ENCODE measurements at regions not wholly inside any gene's neighbourhood (a gene's known extent, or its start where the extent isn't known, plus 50 kb on each side); places are given as distances from the start of the nearest gene placed in this dataset.

DNA sequence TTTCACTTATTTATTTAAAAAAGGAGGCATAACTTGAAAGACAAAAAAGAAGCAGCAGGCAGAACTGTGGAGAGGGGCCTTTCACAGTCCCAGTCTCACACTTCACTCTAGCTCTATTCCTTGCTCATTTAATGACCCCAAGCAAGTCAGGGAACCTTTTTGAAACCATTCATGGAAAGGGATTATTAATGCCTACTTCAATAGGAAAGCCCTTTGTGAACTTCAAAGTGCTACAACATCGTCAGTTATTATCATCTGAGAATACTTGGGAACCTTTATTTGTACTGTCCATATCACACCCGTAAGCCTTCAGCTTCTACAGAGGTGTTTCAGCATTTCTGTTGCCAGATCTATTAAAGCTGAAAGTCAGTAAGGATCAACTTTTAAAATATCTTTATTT lies 320.2 kb downstream of the TMEM161B start:
- Mint-ChIP-seq H3K27me3 (peaks cover 9% of the 10 kb centered on the region), H3K27ac (no peak overlapping the region), H3K4me1 (no peaks in the 10 kb centered on the region), H3K9me3 (no peaks in the 10 kb centered on the region), H3K4me3 (no peak overlapping the region), H3K36me3 (no peaks in the 10 kb centered on the region)
- DNase-seq: no peak

DNA sequence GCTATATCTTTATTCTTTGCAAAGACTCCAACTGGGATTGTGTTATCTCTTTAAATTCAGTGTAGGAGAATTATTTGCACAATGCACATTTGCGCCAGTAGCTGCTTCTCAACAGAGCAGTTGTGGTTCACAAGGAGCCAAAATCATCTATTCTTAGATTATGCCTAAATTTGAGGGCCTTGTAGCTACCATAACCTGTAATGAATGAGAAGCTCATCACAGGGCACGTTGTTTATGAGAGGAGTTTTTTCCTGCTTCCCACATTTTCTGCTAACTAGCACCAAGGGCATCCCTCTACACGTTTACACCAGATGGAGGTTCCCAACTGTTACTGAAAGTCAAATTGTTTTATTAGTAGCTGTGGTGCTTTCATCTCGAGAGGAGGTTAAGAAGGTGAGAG lies 322.4 kb downstream of the TMEM161B start:
- Mint-ChIP-seq H3K36me3 (no peaks in the 10 kb centered on the region), H3K9me3 (no peaks in the 10 kb centered on the region), H3K4me1 (no peaks in the 10 kb centered on the region), H3K4me3 (no peak overlapping the region), H3K27me3 (peaks cover 9% of the 10 kb centered on the region), H3K27ac (no peak overlapping the region)
- DNase-seq: no peak

DNA sequence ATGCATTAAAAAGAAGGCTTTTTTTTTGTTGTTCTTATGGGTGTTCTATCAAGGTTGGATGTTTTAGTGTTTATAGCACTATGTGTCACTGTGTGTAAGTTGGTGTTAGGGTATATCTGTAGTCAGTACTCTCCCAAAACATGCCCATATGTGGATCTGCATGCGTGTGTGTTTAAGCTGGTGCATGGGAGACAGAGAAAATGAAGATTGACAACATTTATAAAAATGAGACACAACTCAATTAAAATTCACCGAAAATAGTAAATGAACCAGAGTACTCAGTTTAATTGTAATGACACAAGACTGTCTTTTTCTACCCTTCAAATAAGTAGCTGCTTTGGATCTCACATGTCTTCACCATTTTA lies 323.4 kb downstream of the TMEM161B start:
- H3K9me3 Mint-ChIP-seq: peaks cover 1% of the 10 kb centered on the region
- no peaks in the 10 kb centered on the region for H3K36me3 Mint-ChIP-seq

DNA sequence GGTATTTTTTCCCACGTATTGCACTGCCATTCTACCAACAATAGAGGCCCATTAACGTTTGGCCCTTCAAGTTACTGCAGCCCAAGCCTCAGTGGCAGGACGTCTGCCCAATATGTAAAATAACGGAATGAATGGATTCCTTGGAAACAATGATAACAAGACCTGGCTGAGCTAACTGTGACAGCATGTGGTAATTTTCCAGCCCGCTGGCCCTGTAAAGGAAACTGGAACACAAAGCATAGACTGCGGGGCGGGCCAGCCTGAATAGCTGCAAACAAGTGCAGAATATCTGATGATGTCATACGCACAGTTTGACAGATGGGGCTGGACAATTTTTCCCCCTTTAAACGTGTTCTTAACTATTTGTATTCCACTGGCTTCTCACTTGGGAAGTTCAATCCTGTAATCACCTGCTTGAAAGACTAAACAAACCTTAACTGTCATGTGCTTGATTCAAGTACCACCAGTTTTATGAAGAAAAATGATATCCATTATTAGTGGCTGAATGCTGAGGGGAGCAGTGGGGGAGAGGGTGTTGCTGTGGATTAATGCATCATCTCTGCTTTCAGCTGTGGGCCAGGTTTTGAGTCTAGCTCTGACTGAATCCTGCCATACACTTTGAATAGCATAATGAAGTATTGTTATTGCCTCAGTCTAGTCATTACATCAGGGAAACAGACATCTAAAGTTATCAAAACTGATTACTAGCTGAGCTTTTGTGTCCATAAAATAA lies 323.9 kb downstream of the TMEM161B start:
- DNase-seq: no peak
- no peaks in the 10 kb centered on the region for H3K36me3 Mint-ChIP-seq
- peaks cover 9% of the 10 kb centered on the region for H3K27me3 Mint-ChIP-seq
- peaks cover 1% of the 10 kb centered on the region for H3K9me3 Mint-ChIP-seq
- no peak overlapping the region for H3K27ac Mint-ChIP-seq
- H3K4me1 Mint-ChIP-seq: no peaks in the 10 kb centered on the region
- no peak overlapping the region for H3K4me3 Mint-ChIP-seq

More for the DNA sequence above, 323.4 kb downstream of the TMEM161B start:
- H3K27me3 Mint-ChIP-seq: peaks cover 9% of the 10 kb centered on the region
- H3K4me1 Mint-ChIP-seq: no peaks in the 10 kb centered on the region
- DNase-seq: no peak
- no peak overlapping the region for H3K4me3 Mint-ChIP-seq
- H3K27ac Mint-ChIP-seq: no peak overlapping the region

DNA sequence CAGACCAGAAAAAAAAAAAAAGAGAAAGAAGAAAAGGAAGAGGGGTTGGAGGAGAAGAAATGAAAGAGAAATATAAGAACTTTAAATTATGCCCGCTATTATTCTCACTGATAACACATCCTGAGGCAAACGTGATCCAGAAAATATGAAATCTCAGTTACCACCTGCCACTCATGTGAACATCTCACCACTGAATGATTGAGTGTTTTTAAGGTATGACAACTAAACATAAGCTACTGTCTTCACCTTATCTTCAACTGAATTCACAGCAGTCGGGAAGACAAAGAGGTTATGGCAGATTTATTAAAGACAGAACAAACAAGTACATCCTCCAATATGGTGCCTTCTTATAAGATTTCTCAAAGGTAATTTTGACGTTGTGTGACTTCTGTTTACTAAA lies 327.9 kb downstream of the TMEM161B start:
- H3K4me1 Mint-ChIP-seq: no peaks in the 10 kb centered on the region

DNA sequence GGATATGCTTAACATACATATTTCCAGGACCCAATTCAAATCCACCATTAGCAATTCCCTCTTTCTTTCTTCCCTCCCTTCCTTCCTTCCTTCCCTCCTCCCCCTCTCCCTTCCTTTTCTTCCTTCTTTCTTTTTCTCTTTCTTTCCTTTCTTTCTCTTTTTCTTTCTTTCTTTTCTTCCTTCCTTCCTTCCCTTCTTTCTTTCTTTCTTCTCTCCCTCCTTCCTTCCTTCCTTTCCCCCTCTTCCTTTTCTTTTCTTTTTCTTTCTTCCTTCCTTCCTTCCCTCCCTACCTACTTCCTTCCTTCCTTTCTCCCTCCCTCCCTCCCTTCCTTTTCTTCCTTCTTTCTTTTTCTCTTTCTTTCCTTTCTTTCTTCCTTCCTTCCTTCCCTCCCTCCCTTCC lies 332.0 kb downstream of the TMEM161B start:
- Mint-ChIP-seq H3K4me3 (no peak overlapping the region), H3K27ac (no peak overlapping the region), H3K36me3 (no peaks in the 10 kb centered on the region), H3K27me3 (no peaks in the 10 kb centered on the region), H3K4me1 (no peaks in the 10 kb centered on the region), H3K9me3 (peaks cover 1% of the 10 kb centered on the region)
- no peak for DNase-seq

More for the DNA sequence above, 327.9 kb downstream of the TMEM161B start:
- no peak overlapping the region for H3K27ac Mint-ChIP-seq
- no peak overlapping the region for H3K4me3 Mint-ChIP-seq
- DNase-seq: no peak
- no peaks in the 10 kb centered on the region for H3K36me3 Mint-ChIP-seq
- peaks cover 1% of the 10 kb centered on the region for H3K9me3 Mint-ChIP-seq
- H3K27me3 Mint-ChIP-seq: peaks cover 9% of the 10 kb centered on the region

DNA sequence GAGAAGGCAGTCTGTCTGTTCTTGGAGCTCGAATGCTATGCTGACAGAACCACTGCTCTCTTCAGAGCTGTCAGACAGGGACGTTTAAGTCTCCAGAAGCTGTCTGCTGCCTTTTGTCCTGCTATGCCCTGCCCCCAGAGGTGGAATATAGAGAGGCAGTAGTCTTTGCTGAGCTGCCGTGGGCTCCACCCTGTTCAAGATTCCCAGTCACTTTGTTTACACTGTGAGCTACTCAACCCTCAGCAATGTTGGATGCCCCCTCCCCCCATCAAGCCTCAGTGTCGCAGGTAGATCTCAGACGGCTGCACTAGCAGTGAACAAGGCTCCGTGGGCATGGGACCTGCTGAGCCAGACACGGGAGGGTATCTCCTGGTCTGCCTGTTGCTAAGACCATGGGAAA lies 344.2 kb downstream of the TMEM161B start:
- DNase-seq: no peak
- Mint-ChIP-seq H3K4me1 (no peaks in the 10 kb centered on the region), H3K9me3 (peaks cover 10% of the 10 kb centered on the region), H3K36me3 (no peaks in the 10 kb centered on the region), H3K27me3 (peaks cover 3% of the 10 kb centered on the region), H3K4me3 (no peak overlapping the region), H3K27ac (no peak overlapping the region)

DNA sequence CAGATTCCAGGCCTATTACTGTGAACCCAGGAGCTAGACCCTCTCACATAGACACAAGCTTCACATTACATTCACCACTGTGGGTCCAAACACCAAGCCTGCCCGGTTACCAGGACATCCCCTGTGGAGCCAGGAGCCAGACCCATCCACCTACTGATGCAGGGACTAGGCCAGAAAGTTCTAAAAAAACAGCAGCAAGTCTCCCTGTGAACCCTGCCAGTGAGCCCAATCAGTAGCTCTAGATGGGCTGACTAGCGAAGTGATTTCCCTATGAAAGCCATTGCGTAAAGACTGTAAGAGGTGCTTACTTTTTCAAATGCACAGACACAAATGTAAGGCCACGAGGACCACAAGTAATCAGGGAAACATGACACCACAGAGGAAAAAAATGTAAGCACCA lies 352.3 kb downstream of the TMEM161B start:
- no peaks in the 10 kb centered on the region for H3K27me3 Mint-ChIP-seq
- no peaks in the 10 kb centered on the region for H3K4me1 Mint-ChIP-seq
- H3K27ac Mint-ChIP-seq: no peak overlapping the region
- no peak for DNase-seq
- peaks cover 14% of the 10 kb centered on the region for H3K9me3 Mint-ChIP-seq
- H3K4me3 Mint-ChIP-seq: no peak overlapping the region
- no peaks in the 10 kb centered on the region for H3K36me3 Mint-ChIP-seq

DNA sequence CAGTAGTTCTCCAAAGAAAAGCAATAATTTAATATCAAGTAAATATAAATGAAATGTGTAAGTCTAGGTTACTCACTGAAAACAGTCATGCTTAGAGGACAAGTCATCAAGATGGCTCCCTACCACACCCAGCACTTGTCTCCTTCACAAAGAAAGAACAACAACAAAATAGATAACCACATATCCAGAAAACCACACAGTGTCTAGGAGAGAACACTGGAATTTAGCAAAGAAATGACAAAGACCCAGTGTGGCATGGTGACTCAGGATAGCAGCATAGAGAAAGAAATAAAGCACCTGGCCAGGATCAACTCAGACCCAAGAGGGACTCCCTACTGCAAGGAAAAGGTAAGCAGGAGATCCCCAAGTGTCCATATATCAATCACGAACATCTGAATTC lies 356.2 kb downstream of the TMEM161B start:
- H3K27ac Mint-ChIP-seq: no peak overlapping the region
- H3K27me3 Mint-ChIP-seq: no peaks in the 10 kb centered on the region
- peaks cover 5% of the 10 kb centered on the region for H3K9me3 Mint-ChIP-seq
- no peak for DNase-seq
- H3K4me1 Mint-ChIP-seq: no peaks in the 10 kb centered on the region
- no peak overlapping the region for H3K4me3 Mint-ChIP-seq
- H3K36me3 Mint-ChIP-seq: no peaks in the 10 kb centered on the region

DNA sequence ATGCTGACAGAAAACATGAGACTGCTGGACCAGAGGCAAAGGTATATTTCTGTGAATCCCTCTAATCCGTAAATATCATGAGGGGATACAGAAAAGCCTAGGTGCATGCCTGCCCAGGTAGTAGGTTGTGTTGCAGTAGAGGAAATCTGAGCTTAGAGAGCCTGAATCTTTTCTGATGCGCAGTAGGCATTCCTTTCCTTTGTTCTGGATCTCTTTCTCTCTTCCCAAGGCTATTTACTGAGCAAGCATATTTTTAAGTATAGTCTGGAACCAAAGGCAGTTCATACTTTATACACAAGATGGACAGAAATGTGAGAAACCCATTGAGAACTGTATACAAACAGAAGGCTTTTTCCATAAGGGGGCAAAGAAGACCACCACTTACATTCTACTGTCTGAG lies 359.3 kb downstream of the TMEM161B start:
- no peaks in the 10 kb centered on the region for H3K4me1 Mint-ChIP-seq

DNA sequence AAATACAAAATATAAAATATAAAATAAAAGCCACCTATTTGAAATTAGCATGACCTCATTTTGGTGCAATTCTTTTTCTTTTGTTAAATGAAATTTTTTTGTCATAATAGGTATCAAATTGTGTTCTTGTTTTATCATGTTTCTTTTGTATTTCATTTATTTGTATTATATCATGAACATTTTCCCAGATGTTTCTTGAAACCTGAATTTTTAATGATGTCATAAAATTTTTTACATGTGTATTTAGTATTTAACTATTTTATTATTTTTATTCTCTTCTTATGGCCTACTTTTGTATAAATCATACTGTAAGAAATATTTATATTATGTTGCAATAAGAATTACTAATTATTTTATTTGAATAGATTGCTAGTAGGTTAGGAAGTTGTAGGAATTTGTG lies 361.7 kb downstream of the TMEM161B start:
- no peak overlapping the region for H3K4me3 Mint-ChIP-seq
- no peak overlapping the region for H3K27ac Mint-ChIP-seq
- H3K9me3 Mint-ChIP-seq: no peaks in the 10 kb centered on the region
- no peaks in the 10 kb centered on the region for H3K27me3 Mint-ChIP-seq
- H3K36me3 Mint-ChIP-seq: no peaks in the 10 kb centered on the region
- DNase-seq: no peak
- no peaks in the 10 kb centered on the region for H3K4me1 Mint-ChIP-seq

More for the DNA sequence above, 359.3 kb downstream of the TMEM161B start:
- no peak overlapping the region for H3K27ac Mint-ChIP-seq
- H3K9me3 Mint-ChIP-seq: peaks cover 2% of the 10 kb centered on the region
- no peaks in the 10 kb centered on the region for H3K27me3 Mint-ChIP-seq
- no peaks in the 10 kb centered on the region for H3K36me3 Mint-ChIP-seq
- no peak overlapping the region for H3K4me3 Mint-ChIP-seq
- DNase-seq: no peak

DNA sequence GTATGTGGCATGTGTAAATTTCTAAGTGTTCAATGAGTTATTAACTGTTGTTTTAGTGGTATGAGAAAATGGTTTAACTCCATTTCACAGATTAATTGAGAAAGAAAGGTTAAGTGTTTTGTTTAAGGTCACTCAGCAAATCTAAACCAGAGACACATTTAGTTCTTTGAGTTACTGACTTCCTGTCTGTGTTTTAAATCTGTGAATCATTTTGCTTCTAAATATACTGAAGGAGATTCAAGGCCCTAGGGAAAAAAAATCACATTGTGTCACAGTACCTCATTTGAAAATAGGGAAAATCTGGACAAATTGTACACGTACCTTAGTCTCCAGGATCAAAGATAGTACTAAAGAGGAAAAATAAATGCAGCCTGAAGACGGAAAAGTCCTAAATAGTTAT lies 368.2 kb downstream of the TMEM161B start:
- Mint-ChIP-seq H3K36me3 (no peaks in the 10 kb centered on the region), H3K4me1 (no peaks in the 10 kb centered on the region), H3K27ac (no peak overlapping the region), H3K4me3 (no peak overlapping the region), H3K9me3 (peaks cover 2% of the 10 kb centered on the region), H3K27me3 (no peaks in the 10 kb centered on the region)
- DNase-seq: no peak

DNA sequence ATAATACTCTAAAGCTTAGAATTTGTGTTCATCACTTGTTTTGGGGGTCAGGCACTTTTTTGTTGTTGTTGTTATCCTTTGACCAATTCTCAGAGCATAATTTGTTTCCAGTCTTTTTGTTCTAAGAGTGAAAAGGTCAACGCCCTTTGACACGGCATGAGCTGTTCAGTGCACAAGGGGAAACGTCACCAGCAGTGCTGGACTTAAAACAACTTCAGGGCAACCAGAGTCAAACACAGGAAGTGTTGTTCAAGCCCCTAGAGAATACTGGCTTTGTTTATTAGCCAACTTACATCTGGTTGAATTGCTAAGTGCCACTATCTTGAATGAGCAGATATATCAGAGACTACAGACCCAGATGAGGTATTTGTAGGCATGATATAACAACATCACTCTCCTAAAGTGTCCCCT lies 368.9 kb downstream of the TMEM161B start:
- DNase-seq: no peak
- H3K27ac Mint-ChIP-seq: no peak overlapping the region
- H3K27me3 Mint-ChIP-seq: no peaks in the 10 kb centered on the region
- peaks cover 2% of the 10 kb centered on the region for H3K9me3 Mint-ChIP-seq
- H3K4me3 Mint-ChIP-seq: no peak overlapping the region
- no peaks in the 10 kb centered on the region for H3K36me3 Mint-ChIP-seq
- no peaks in the 10 kb centered on the region for H3K4me1 Mint-ChIP-seq

DNA sequence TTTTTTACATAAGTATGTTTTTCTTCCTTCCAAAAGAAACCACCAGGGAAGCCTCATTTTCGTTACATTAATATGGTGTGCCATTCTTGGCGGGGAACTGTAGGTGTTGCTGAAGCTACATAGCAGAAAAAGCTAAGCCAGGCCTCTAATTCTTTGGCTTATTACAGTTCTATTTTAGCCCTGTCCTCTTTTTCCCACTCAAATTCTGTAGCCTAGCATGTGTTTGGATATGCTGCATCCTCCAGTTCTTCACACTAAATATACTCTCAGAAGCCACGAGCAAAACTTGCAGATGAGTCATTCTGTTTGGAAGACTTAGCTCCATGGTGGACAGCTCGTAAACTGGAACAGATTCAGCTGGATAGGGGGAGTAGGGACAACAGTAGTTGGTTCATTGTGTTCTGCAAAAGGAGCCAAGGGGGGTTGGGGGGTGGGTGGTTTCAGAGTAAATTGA lies 369.4 kb downstream of the TMEM161B start:
- Mint-ChIP-seq H3K4me1 (no peaks in the 10 kb centered on the region), H3K9me3 (peaks cover 2% of the 10 kb centered on the region), H3K36me3 (no peaks in the 10 kb centered on the region), H3K4me3 (no peak overlapping the region), H3K27me3 (no peaks in the 10 kb centered on the region), H3K27ac (no peak overlapping the region)
- DNase-seq: no peak

DNA sequence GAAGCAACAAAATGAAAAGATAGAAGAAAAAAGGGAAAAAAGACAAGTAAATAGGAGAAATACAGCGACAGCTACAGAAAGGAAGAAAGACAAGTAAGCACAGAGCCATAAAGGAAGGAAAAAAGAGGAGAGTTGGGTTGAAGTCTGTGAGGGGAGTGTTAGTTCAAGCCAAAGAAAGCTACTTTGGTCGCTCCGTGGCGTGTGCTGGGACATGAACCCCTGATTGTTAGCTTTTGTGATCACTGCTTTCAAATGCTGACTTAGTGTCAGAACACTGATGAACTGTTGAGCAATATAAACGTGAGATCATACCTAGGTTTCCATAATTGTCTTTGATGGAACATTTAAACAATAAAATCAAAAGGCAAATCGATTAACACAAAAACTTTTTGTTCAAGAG lies 370.1 kb downstream of the TMEM161B start:
- Mint-ChIP-seq H3K9me3 (peaks cover 2% of the 10 kb centered on the region), H3K27me3 (no peaks in the 10 kb centered on the region), H3K4me1 (no peaks in the 10 kb centered on the region), H3K36me3 (no peaks in the 10 kb centered on the region), H3K4me3 (no peak overlapping the region), H3K27ac (no peak overlapping the region)
- no peak for DNase-seq

DNA sequence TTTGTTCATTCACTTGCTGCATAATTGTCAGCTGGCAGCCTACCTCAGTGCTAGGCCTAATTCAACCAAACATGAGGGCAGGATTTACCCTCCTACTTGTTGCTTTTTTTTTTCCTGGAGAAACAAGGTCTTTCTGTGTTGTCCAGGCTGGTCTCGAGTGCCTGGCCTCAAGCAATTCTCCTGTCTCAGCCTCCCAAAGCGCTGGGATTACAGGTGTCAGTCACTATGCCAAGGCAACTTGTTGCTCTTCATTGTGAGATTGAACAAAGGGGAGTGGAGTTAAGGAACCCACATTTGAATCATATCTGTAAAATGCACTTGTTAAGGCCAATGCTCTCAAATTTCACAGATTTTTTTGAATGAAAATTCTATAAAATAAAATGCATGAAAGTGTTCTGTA lies 380.5 kb downstream of the TMEM161B start:
- H3K36me3 Mint-ChIP-seq: no peaks in the 10 kb centered on the region
- DNase-seq: no peak
- peaks cover 5% of the 10 kb centered on the region for H3K9me3 Mint-ChIP-seq
- no peak overlapping the region for H3K4me3 Mint-ChIP-seq
- no peak overlapping the region for H3K27ac Mint-ChIP-seq
- H3K27me3 Mint-ChIP-seq: no peaks in the 10 kb centered on the region
- no peaks in the 10 kb centered on the region for H3K4me1 Mint-ChIP-seq
